HepG2 (cell line): ENCODE measurements at regions not wholly inside any gene's neighbourhood (a gene's known extent, or its start where the extent isn't known, plus 50 kb on each side); places are given as distances from the start of the nearest gene placed in this dataset.
A peak's percentile ranks its signal among the peaks of the same experiment; 100 is the strongest.

Experiments used
- ATAC-seq: fragments of 200-7000 bp; cut with Tn5 transposase; 3 replicates; pipeline ENCODE4 v1.9.1; 2020; ENCODE audit warnings: mild to moderate bottlenecking, moderate library complexity
- BruUV-seq: library from RNA; stranded (reverse); fragments of 400-500 nt; replicated peaks from 2 replicates; lab custom pipeline; 2021; lab: Mats Ljungman, UMichigan
- CTCF ChIA-PET: fragments of 300-600 bp; formaldehyde crosslinking; extraction: SDS; loops from one replicate; lab custom pipeline; 2021; ENCODE audit warnings: low total read pairs, inconsistent platforms, low intra/inter-chr PET ratio; lab: Yijun Ruan, JAX
- POLR2A ChIA-PET: fragments of 350-600 bp; sonication (Branson Sonifier 250); formaldehyde crosslinking; loops from one replicate; lab custom pipeline; 2020; ENCODE audit warnings: antibody characterized with exemption, inconsistent platforms; lab: Yijun Ruan, JAX
- DNase-seq: peaks from one replicate; pipeline ENCODE4 v3.0.0-alpha.2; 2015; ENCODE audit warnings: low spot score
- FAIRE-seq: peaks from 3 replicates; lab custom pipeline; 2011; peaks lifted over from hg19 to GRCh38; lab: Jason Lieb, UNC
- H2AFZ ChIP-seq: one replicate; pipeline ENCODE4 v1.6.1; 2011; ENCODE audit warnings: low read length, inconsistent platforms
- H3K27ac ChIP-seq: fragments of 300-600 bp; 3 replicates; pipeline ENCODE4 v1.8.0; 2011; ENCODE audit warnings: mixed run types, mild to moderate bottlenecking, mixed read lengths, low read length, inconsistent platforms; ENCODE audit not compliant: insufficient read depth; ENCODE audit errors: extremely low read length
- H3K27me3 ChIP-seq, 2 experiments: fragments of 200-600 bp in 1 of 2; 2 replicates in 1 of 2; 3 replicates in 1 of 2; pipeline versions ENCODE4 v1.6.0 to v1.8.0; 2011; ENCODE audit warnings: low read length in 2 of 2, mild to moderate bottlenecking in 2 of 2, moderate library complexity in 2 of 2, inconsistent platforms in 1 of 2; ENCODE audit not compliant: insufficient read depth in 2 of 2, control insufficient read depth in 1 of 2
- H3K36me3 ChIP-seq, 2 experiments: fragments of 200-600 bp in 1 of 2; replicated peaks in 1 of 2; 2 replicates in 1 of 2; 3 replicates in 1 of 2; pipeline versions ENCODE4 v1.5.1 to v1.8.0; 2011; ENCODE audit warnings: low read length in 2 of 2, inconsistent platforms in 1 of 2; ENCODE audit not compliant: insufficient read depth in 2 of 2, control insufficient read depth in 1 of 2
- H3K4me1 ChIP-seq: 2 replicates; pipeline ENCODE4 v1.5.1; 2012; ENCODE audit warnings: low read length, inconsistent platforms; ENCODE audit not compliant: insufficient read depth
- H3K4me2 ChIP-seq: 2 replicates; pipeline ENCODE4 v1.6.0; 2011; ENCODE audit warnings: low read depth, low read length, inconsistent platforms
- H3K4me3 ChIP-seq, 3 experiments: fragments of 200-600 bp in 1 of 3; sonication (generic), shearing (Covaris generic) in 1 of 3; replicated peaks in 1 of 3; 2 replicates each; pipeline ENCODE4 v1.5.1; 2011 to 2016; ENCODE audit warnings: low read length in 3 of 3, inconsistent platforms in 2 of 3, low read depth in 2 of 3, mild to moderate bottlenecking in 2 of 3, control low read depth in 1 of 3, mixed read lengths in 1 of 3; ENCODE audit not compliant: insufficient read depth in 1 of 3
- H3K79me2 ChIP-seq: one replicate; pipeline ENCODE4 v1.6.1; 2011; ENCODE audit warnings: low read length, inconsistent platforms; ENCODE audit not compliant: insufficient read depth
- H3K9ac ChIP-seq: 2 replicates; pipeline ENCODE4 v1.6.0; 2011; ENCODE audit warnings: mild to moderate bottlenecking, low read depth, low read length, inconsistent platforms; ENCODE audit not compliant: insufficient read depth
- H3K9me3 ChIP-seq: 2 replicates; pipeline ENCODE4 v1.5.1; 2012; ENCODE audit warnings: mild to moderate bottlenecking, low read length
- H4K20me1 ChIP-seq: 2 replicates; pipeline ENCODE4 v1.6.0; 2011; ENCODE audit warnings: inconsistent platforms, mild to moderate bottlenecking, low read length, moderate library complexity; ENCODE audit not compliant: insufficient read depth
- ATF7-NPFF ChIP-seq: sonication (generic); formaldehyde crosslinking; IDR thresholded peaks from 2 replicates; pipeline ENCODE4 v1.8.1; 2023; ENCODE audit warnings: mild to moderate bottlenecking, low read depth, missing genetic modification reagents, moderate library complexity
- CEBPB ChIP-seq: IDR thresholded peaks from 2 replicates; pipeline ENCODE4 v1.6.1; 2011; ENCODE audit warnings: low read depth, low read length, improper control_type of control experiment, borderline replicate concordance
- MLLT10 ChIP-seq: sonication (generic); formaldehyde crosslinking; IDR thresholded peaks from 2 replicates; pipeline ENCODE4 v1.4.0; 2020; ENCODE audit warnings: missing genetic modification reagents
- MTA1 ChIP-seq: sonication (generic); formaldehyde crosslinking; IDR thresholded peaks from 2 replicates; pipeline ENCODE4 v1.4.0; 2020; ENCODE audit warnings: missing genetic modification reagents, mild to moderate bottlenecking, borderline replicate concordance
- NR1H2 ChIP-seq: sonication (generic); formaldehyde crosslinking; IDR thresholded peaks from 2 replicates; pipeline ENCODE4 v1.8.1; 2022; ENCODE audit warnings: low read depth, missing genetic modification reagents, borderline replicate concordance
- RORA ChIP-seq: sonication (generic); formaldehyde crosslinking; IDR thresholded peaks from 2 replicates; pipeline ENCODE4 v1.5.0; 2020; ENCODE audit warnings: mild to moderate bottlenecking, missing genetic modification reagents, moderate library complexity
- XRCC5 ChIP-seq: fragments of 200-400 bp; formaldehyde crosslinking; optimal IDR thresholded peaks from 2 replicates; pipeline ENCODE3; 2017; ENCODE audit warnings: mild to moderate bottlenecking, low read length
- ZFX ChIP-seq: sonication (generic); formaldehyde crosslinking; IDR thresholded peaks from 2 replicates; pipeline ENCODE4 v1.4.0; 2020; ENCODE audit warnings: mild to moderate bottlenecking, low read depth, missing genetic modification reagents, moderate library complexity
- ZNF354B ChIP-seq: sonication (generic); formaldehyde crosslinking; IDR thresholded peaks from 2 replicates; pipeline ENCODE4 v1.8.0; 2022; ENCODE audit warnings: mild to moderate bottlenecking, missing genetic modification reagents
- ZNF557 ChIP-seq: sonication (generic); formaldehyde crosslinking; IDR thresholded peaks from 2 replicates; pipeline ENCODE4 v1.4.0; 2020; ENCODE audit warnings: missing genetic modification reagents
- ZNF619 ChIP-seq: sonication (generic); formaldehyde crosslinking; IDR thresholded peaks from 2 replicates; pipeline ENCODE4 v1.4.0; 2020; ENCODE audit warnings: mild to moderate bottlenecking, missing genetic modification reagents
- WGBS: methylation state at CpG from one replicate; pipeline ENCODE4 v1.1.6; 2017; ENCODE audit warnings: low lambda C conversion rate; 5-methylcytosine and 5-hydroxymethylcytosine counted together
- in situ Hi-C: cut with HindIII; loops from 2 replicates; pipeline ENCODE4 v1.10.0; 2017; ENCODE audit warnings: low pct_unique_long_range_greater_than_20kb; ENCODE audit not compliant: extremely low pct_ligation_motif_present
- intact Hi-C: fragments of 100-400 bp; cut with micrococcal nuclease; formaldehyde crosslinking; loops from one replicate; pipeline ENCODE4 v1.10.0; 2022; ENCODE audit not compliant: unreplicated experiment

- CTCF ChIA-PET: no interaction called here
- H3K9me3 ChIP-seq: peaks cover 85% of the 10 kb centered on the region
- no TSS peak for BruUV-seq
- no peaks in the 10 kb centered on the region for H3K4me1 ChIP-seq
- FAIRE-seq (no peak), ATAC-seq (no peak), DNase-seq (no peak)
- no peaks in the 10 kb centered on the region for H3K27me3 ChIP-seq
- POLR2A ChIA-PET: no interaction called here
- intact Hi-C loops (no loop called here), in situ Hi-C loops (no loop called here)
- H3K4me3 ChIP-seq: no peak overlapping the region
- no peaks in the 10 kb centered on the region for H3K36me3 ChIP-seq
- no peaks in the 10 kb centered on the region for H3K79me2 ChIP-seq
- no peak overlapping the region for H3K9ac ChIP-seq
- WGBS: 0% methylated on average over 1 of the region's 1 CpG
- H3K27ac ChIP-seq: no peak overlapping the region
- TF ChIP-seq ATF7-NPFF (no peak), ZNF354B (CRISPR knock-in tag) (no peak), NR1H2 (CRISPR knock-in tag) (no peak), ZNF557 (CRISPR knock-in tag) (no peak), ZFX (CRISPR knock-in tag) (no peak), XRCC5 (no peak)
- no peaks in the 10 kb centered on the region for H4K20me1 ChIP-seq
- no peak overlapping the region for H3K4me2 ChIP-seq
- no peak overlapping the region for H2AFZ ChIP-seq
Measured at GRCh38 chr12:61267474-61267873, 992.7 kb upstream of the USP15 start.

- H3K9me3 ChIP-seq: peaks cover 55% of the 10 kb centered on the region
- ATAC-seq (no peak), FAIRE-seq (no peak)
- intact Hi-C loops: no loop called here
- H3K9ac ChIP-seq: no peak overlapping the region
- H3K27ac ChIP-seq: no peak overlapping the region
- H3K27me3 ChIP-seq: no peaks in the 10 kb centered on the region
- POLR2A ChIA-PET: no interaction called here
- H2AFZ ChIP-seq: no peak overlapping the region
- no peak for TF ChIP-seq MTA1
- TF ChIP-seq CEBPB: 0 out of 2 replicates have a peak, but pooled peaks have one; percentile 6
- TF ChIP-seq ZNF619 (CRISPR knock-in tag): no peak
- TF ChIP-seq MLLT10 (CRISPR knock-in tag): no peak
- TF ChIP-seq RORA (CRISPR knock-in tag): no peak
- TF ChIP-seq, all 625 proteins: peak for 1
- BruUV-seq: no TSS peak
- in situ Hi-C loops: no loop called here
- H3K4me2 ChIP-seq: no peak overlapping the region
- H4K20me1 ChIP-seq: no peaks in the 10 kb centered on the region
- DNase-seq: no peak
- no peaks in the 10 kb centered on the region for H3K79me2 ChIP-seq
- CTCF ChIA-PET: no interaction called here
- H3K36me3 ChIP-seq: no peaks in the 10 kb centered on the region
- no peaks in the 10 kb centered on the region for H3K4me1 ChIP-seq
- no peak overlapping the region for H3K4me3 ChIP-seq
Measured at GRCh38 chr12:61272441-61272840, 987.8 kb upstream of the USP15 start.
